CD4-positive, alpha-beta T cell treated with Interleukin-12 subunit alpha and Interleukin-12 subunit beta, for 1 hour (primary cell): ENCODE measurements at regions not wholly inside any gene's neighbourhood (a gene's known extent, or its start where the extent isn't known, plus 50 kb on each side); places are given as distances from the start of the nearest gene placed in this dataset.

Experiments used
- DNase-seq: peaks from one replicate; pipeline ENCODE4 v3.0.0-alpha.2; 2020

DNA sequence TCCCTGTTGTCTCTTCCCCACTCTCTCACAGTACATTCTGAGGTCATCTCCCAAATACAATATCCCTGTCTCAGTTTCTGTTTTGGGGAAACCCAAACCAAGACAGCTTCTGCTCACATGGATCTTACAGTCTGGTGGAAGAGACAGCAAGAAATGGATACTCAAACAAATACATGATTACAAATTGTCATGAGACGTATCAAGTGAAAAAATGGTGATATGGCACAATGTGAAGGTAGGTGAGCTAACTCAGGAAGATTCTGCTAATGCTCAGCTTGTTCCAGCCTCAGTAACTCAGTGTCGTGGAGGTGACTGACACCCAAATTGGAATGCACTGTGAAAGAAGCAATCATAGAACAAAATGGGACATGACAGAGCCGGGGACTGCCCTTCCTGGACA lies 68.3 kb downstream of the CHST1 start:
- DNase-seq = no peak

GRCh38 chr11:45596571-45596970 lies 68.9 kb downstream of the CHST1 start:
- no peak for DNase-seq

DNA sequence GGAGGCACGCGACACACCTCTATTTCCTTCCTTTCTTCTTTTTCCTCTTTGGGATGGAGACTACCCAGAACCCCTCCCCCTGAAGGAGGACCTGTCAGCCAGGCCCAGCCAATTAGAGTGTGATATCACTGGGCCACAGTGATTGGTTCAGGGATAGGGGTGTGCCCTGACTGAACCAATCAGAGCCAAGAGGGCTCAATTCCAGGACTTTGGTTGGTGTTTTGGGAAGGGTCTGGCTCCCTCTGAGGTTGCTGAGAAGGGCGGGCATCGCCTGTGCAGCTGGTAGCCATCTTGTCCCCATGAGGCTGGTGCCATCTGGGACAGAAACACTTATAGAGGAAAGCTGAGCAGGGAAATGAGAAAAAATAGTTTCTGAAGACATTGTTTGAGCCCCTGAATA lies 71.4 kb downstream of the CHST1 start:
- DNase-seq = no peak

GRCh38 chr11:45592636-45593035 lies 72.8 kb downstream of the CHST1 start:
- DNase-seq = no peak

- no peak for DNase-seq
Measured at GRCh38 chr11:45590743-45591142, 74.7 kb downstream of the CHST1 start.

GRCh38 chr11:45585205-45585604 lies 80.2 kb downstream of the CHST1 start:
- DNase-seq = no peak

- DNase-seq = no peak
Measured at GRCh38 chr11:45583981-45584566, 81.3 kb downstream of the CHST1 start.

- no peak for DNase-seq
Measured at GRCh38 chr11:45580399-45580798, 85.0 kb downstream of the CHST1 start.

DNA sequence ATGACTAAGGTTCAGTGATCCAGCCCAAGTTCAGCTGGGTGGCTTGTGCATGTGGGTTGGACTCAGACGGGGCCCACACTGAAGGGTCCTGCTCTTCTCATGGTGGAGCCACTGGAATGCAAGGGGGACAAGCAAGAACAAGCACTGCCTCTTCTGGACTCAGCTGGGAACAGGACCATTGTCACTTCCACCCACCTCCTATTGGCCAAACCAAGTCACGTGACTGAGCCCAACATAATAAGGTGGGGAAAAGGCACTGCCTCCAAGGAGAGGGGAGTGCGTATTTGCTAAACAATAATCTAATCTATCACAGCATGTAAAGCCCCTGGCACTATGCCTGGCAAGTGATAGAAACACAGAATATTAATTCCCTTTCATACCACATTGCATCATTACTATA lies 87.1 kb downstream of the CHST1 start:
- no peak for DNase-seq

GRCh38 chr11:45577752-45578151 lies 87.7 kb downstream of the CHST1 start:
- no peak for DNase-seq

DNA sequence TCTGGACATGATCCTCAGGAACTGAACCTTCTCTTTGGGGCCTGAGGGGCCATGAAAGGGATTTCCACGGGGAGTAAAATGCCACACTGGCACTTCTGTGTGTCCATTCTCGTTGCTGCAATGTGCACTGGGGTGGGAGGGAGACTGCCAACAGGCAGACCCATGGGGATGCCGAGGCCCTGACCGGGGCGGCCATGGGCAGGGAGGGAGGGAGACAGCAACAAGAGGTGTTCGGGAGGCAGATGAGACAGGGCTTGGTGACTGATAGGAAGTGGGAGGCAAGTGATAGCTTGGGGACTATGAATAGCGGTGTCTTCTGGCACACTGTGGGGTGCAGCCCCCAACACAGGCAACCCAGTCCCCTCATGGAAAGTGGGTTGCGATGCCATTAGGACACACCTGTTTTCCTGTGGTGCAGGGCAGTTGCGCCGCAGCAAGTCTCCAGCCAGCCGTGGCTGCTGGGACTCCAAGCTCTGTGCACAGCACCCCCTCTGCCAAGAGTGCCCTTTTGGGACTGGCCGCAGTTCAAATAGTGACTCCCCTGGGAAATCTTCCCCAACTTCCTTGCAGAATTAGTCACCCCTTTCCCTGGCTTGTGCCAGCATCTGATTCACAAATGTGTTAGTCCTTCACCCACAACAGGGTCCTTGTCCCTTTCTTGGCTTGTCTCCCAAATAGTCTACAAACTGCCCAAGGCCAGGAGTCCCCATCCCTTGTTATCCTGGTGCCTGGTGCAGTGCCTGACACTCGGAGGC lies 88.8 kb downstream of the CHST1 start:
- no peak for DNase-seq

- DNase-seq = no peak
Measured at GRCh38 chr11:45573728-45574127, 91.7 kb downstream of the CHST1 start.

- no peak for DNase-seq
Measured at GRCh38 chr11:45572354-45573123, 92.9 kb downstream of the CHST1 start.

- DNase-seq = no peak
Measured at GRCh38 chr11:45569776-45570175, 95.6 kb downstream of the CHST1 start.

DNA sequence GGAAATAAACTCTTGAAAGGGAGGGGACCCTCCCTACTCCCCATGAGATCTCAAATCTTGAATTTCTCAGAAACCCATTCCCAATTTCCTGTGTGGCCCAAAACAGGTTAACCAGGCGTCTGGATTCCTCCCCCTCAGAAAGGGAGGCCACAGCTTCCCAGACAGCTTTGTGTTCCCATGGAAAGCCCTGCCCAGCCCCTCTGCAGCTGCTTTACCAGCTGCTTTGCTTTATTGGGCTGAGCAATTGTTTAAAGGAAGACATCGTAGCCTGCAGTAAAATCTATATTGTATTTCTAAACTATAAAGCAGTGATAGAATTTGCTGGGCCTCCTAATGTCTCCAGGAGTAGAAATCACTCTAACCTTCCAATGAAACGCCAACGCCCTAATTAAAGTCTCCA lies 97.4 kb downstream of the CHST1 start:
- no peak for DNase-seq

DNA sequence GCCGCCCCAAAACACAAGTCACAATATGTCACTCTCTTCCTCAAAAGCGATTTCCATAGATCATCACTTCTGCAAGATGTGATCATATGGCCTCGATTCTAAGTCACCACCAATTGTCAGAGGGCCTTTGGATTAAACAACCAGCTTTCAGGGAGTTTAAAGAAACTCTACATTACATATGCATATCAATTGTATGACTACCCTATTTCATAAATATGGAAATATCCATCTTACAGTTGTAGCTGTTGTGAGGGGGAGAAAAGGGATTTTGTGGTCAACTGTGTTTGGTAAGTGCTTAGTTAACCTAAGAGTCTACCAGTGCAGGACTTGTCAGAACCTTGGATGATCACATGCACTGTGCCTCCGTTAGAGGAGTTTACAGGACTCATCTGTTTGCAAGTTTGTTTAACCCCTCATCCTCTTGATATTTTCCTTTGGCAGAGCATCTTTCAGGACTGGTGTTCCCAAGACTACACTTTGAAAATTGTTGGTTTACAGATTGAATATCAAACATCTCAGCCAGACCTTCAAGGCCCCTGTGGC lies 99.9 kb downstream of the CHST1 start:
- DNase-seq = no peak

- DNase-seq = no peak
Measured at GRCh38 chr11:45563810-45564209, 101.6 kb downstream of the CHST1 start.

- no peak for DNase-seq
Measured at GRCh38 chr11:45563171-45563570, 102.3 kb downstream of the CHST1 start.

- DNase-seq = no peak
Measured at GRCh38 chr11:45560913-45561281, 104.5 kb downstream of the CHST1 start.

DNA sequence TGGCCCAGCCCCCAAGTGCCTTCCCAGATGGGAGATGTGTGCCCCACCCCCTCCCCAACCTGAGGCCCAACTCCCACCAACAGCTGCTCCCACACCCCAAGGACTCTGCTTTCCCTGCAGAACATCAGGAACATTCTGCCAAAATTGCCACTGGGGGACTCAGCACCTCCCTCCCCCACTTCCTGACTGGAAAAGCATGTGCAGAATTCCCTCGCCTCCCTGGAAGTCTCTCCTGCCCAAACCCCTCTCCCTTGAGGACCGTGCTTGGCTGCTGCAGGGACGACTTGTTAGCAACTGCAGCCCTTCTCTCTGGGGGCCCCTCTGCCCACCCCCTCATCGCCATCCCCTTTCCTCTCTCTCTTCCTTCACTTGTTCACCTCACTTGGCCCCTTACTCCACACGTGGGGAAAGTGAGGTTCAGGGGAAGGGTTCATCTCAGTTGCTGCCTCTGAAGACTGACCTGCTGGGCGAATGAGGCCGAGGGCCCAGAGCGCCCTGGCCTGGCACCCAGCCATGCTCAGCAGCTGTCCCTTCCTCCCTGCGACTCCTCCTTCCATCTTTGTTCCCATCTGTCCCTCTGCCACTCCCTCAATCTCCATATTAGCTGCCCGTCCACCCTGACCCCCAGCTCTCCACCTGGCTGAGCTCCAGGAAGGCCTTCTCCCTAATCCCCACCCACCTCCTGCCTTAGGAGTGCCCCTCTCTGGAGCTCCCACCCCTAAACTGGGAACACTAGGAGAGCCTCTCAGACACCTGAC lies 105.1 kb downstream of the CHST1 start:
- DNase-seq = no peak

- no peak for DNase-seq
Measured at GRCh38 chr11:45556851-45557707, 108.3 kb downstream of the CHST1 start.
